ENCODE measurements at regions not wholly inside any gene's neighbourhood (a gene's known extent, or its start where the extent isn't known, plus 50 kb on each side); places are given as distances from the start of the nearest gene placed in this dataset.
A peak's percentile ranks its signal among the peaks of the same experiment; 100 is the strongest.

DNA sequence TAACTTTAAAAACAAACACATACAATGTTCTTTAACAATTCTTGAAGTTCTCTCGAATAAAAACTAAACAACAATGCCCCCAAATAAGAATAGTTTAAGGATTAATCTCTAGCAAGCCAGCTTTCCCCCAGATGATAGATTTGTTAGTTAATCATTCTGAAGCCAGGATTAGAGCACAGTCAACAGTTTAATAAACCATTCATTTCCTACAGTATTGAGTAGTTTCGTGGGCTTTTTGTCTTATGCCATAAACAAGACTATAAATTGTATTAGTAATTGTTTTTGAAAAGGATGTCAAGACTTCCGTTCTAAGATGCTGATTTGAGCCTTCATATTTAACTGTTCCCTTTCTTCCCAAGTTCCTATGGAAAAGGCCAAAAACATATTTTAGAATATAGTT is 136.6 kb downstream of the PIK3R1 start:
- DNase-seq (ENCODE audit: low read depth in 1 of 2, low spot score in 1 of 2), result no peak

- DNase-seq (ENCODE audit: low read depth in 1 of 2, low spot score in 1 of 2), result no peak
These were observed 138.0 kb downstream of the PIK3R1 start for GRCh38 chr5:68353605-68354004.

DNA sequence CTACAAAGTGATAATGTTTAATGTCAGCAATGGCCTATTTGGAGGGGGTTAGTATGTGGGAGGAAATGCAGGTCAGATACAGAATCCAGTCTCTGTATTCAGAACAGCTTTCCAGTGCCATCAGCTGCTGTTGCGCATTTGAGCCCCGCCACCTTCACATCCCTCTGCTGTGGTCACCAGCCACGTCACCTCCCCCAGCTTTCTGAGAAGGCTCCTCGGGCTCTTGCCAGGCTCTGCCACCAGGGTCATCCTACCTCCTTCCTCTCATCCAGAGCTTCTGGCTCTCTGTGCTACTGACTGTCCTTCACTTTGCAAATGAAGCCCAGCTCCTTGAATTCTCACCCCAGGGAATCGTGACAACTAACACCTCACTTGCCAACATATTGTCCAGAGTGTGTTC is 138.8 kb downstream of the PIK3R1 start:
- no peak for DNase-seq (ENCODE audit: low read depth in 1 of 2, low spot score in 1 of 2)

DNA sequence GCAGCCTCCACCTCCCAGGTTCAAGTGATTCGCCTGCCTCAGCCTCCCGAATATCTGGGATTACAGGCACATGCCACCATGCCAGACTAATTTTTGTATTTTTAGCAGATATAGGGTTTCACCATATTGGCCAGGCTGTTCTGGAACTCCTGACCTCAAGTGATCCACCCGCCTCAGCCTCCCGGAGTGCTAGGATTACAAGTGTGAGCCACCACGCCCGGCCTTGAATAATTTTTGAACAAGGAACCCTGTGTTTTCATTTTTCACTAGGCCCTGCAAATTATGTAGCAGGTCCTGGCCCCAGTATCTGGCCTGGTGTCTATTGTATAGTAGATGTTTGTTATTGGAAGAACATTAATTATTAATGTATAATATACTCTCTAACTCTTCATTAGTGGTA is 140.7 kb downstream of the PIK3R1 start:
- no peak for DNase-seq (ENCODE audit: low read depth in 1 of 2, low spot score in 1 of 2)

DNA sequence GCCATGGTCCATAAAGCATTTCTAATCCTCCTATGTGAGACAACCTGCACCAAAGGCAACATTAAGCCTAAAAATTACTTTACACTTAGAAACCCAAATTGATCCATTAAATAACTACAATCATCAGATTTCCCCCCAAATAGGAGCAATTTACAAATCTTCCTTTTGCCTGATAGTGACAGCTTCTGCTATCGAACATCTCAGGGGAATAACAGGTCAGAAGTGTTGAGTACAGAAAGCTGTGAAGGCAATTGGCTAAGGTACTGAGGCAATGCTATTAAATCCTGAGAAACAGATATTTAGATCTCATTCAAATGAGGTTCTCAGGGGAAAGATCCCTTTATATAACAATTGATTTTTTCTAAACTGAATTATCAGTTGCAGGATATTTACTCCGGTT is 141.1 kb downstream of the PIK3R1 start:
- DNase-seq (ENCODE audit: low read depth in 1 of 2, low spot score in 1 of 2), result no peak

- DNase-seq (ENCODE audit: low read depth in 1 of 2, low spot score in 1 of 2), result no peak
These were observed 144.1 kb downstream of the PIK3R1 start for GRCh38 chr5:68359699-68360098.

DNA sequence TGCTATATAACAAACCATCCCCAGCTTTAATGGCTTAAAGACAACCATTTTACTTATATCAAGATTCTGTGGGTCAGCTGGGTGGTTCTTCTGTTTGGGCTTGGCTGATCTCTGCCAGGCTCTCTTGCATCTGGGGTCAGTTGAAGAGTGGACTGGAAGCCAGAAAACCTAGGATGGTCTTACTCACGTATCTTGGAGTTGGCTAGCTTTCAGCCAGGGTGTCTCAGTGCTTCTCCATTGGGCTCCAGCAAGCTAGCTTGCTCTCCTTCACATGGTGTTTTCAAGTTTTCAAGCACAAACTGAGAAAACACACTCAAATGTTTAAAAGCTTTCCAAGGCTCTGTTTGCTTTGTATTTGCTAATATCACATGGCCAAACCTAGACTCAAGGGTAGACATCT is 146.8 kb downstream of the PIK3R1 start:
- DNase-seq (ENCODE audit: low read depth in 1 of 2, low spot score in 1 of 2), result no peak

GRCh38 chr5:68365889-68366288 is 150.3 kb downstream of the PIK3R1 start:
- DNase-seq (ENCODE audit: low read depth in 1 of 2, low spot score in 1 of 2), result no peak

DNA sequence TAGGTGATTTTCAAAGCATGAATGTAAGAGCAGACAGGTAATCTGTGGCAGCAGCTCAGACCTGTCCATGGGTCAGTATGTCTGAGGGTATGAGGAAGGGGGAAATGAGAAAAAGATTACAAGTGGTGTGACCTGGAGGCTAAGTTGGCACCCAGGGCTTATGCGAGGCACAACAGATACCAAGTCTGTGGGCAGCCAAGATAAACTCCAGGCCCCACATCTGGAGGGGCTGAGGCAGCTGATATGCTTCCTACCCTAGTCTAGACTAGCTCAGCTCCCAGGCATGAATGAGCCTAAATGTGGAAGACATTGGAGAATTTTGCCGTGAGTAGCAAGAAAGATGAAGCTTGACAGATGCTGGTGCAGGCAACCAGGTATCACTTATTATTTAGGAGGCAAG is 151.7 kb downstream of the PIK3R1 start:
- DNase-seq (ENCODE audit: low read depth in 1 of 2, low spot score in 1 of 2), result no peak

- no peak for DNase-seq (ENCODE audit: low read depth in 1 of 2, low spot score in 1 of 2)
These were observed 152.2 kb downstream of the PIK3R1 start for GRCh38 chr5:68367717-68368116.

- DNase-seq (ENCODE audit: low read depth in 1 of 2, low spot score in 1 of 2), result no peak
These were observed 152.9 kb downstream of the PIK3R1 start for GRCh38 chr5:68368311-68369022.

DNA sequence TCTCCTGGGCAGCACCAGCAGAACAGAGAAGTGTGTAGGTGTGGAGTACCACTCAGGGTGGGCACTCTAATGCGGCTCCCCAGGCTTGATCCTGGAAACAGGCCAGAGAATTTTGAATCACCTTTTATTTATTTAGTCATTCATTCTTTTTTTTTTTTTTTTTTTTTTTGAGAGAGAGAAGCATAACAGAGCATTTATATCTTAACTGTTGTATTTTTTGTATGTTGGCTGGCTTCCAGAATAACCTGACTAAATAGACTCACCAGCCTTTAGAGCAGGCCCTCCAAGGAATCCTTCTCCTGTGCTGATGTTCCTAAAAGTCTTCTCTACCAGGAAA is 153.4 kb downstream of the PIK3R1 start:
- no peak for DNase-seq (ENCODE audit: low read depth in 1 of 2, low spot score in 1 of 2)

GRCh38 chr5:68369457-68370125 is 154.0 kb downstream of the PIK3R1 start:
- DNase-seq (ENCODE audit: low read depth in 1 of 2, low spot score in 1 of 2), result peak in 1 of 2 donors; percentile 36

DNA sequence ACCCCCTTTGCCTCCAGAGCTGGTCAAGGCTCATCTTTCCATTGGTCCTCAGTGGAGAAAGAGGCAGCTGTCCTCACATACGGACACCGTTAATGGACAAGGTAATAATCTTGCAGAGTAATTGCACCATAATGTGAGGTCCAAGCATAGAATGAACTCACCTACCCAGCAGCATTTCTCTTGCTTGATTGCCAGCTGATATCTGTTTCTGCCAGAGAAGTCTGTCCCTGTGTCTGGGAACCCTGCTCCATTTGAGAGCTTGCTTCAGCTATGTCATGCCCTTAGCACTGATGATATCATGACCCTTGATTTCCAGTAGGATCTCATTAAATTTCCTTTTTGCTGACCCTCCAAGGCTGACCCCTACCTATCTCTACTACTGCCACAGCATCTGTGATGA is 154.6 kb downstream of the PIK3R1 start:
- DNase-seq (ENCODE audit: low read depth in 1 of 2, low spot score in 1 of 2), result no peak

- DNase-seq (ENCODE audit: low read depth in 1 of 2, low spot score in 1 of 2), result no peak
These were observed 156.1 kb downstream of the PIK3R1 start for GRCh38 chr5:68371607-68372006.

DNA sequence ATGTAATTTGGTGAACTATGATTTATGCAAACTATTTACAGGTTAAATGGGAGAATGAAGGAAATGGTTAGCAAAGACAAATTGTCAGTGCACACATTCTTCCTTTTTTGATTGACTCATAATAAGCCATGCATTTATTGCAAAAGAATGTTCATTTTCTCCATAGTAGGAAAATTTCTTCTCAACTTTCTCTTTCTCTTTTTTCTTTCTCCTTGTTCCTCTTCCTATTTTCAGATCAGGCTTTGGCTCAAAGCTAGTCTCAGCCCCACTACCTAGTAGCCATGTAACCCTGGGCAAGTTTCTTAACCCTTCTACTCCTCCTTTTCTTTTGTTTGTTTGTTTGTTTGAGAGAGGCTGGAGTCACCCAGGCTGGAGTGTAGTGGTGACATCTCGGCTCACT is 156.6 kb downstream of the PIK3R1 start:
- no peak for DNase-seq (ENCODE audit: low read depth in 1 of 2, low spot score in 1 of 2)

- DNase-seq (ENCODE audit: low read depth in 1 of 2, low spot score in 1 of 2), result no peak
These were observed 157.5 kb downstream of the PIK3R1 start for GRCh38 chr5:68373050-68373449.

- DNase-seq (ENCODE audit: low read depth in 1 of 2, low spot score in 1 of 2), result no peak
These were observed 159.4 kb downstream of the PIK3R1 start for GRCh38 chr5:68374796-68375518.

DNA sequence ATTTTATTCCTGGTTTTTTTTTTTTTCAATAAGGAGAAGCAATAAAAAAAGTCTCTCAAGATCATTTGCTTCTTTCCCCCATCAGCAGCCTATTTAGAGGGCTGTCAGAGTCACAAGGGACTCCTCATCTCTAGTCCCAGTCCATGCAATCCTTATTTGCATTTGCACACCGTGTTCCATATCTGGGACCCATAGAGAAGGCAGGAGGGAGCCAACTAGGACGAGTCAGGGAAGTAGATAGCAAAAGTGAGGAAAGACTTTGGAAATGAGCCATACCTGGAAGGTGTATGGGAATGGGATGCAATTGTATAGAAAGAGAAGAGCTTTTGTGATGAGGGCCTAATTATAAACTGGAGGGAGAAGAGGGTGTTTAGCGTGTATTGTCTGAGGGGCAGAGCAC is 160.0 kb downstream of the PIK3R1 start:
- DNase-seq (ENCODE audit: low read depth in 1 of 2, low spot score in 1 of 2), result no peak

GRCh38 chr5:68376935-68377334 is 161.4 kb downstream of the PIK3R1 start:
- DNase-seq (ENCODE audit: low read depth in 1 of 2, low spot score in 1 of 2), result no peak

DNA sequence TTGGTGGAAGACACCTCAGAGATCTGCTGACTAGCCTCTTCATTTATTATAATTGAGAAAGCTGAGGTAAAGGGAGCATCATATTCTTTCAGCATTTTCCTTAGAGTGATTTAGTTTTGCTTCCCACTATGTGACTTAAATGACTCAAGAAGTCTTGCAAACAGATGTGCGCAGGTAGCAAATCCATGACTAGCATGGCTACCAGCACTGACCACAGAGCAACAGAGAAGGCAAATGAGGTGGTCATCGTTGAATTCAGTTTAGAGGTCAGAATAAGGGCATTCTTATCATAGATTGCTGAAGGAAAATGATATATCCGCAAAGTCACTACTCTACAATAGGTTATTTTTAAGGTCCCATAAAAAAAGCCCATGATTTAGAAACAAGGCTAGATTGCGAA is 162.2 kb downstream of the PIK3R1 start:
- no peak for DNase-seq (ENCODE audit: low read depth in 1 of 2, low spot score in 1 of 2)

DNA sequence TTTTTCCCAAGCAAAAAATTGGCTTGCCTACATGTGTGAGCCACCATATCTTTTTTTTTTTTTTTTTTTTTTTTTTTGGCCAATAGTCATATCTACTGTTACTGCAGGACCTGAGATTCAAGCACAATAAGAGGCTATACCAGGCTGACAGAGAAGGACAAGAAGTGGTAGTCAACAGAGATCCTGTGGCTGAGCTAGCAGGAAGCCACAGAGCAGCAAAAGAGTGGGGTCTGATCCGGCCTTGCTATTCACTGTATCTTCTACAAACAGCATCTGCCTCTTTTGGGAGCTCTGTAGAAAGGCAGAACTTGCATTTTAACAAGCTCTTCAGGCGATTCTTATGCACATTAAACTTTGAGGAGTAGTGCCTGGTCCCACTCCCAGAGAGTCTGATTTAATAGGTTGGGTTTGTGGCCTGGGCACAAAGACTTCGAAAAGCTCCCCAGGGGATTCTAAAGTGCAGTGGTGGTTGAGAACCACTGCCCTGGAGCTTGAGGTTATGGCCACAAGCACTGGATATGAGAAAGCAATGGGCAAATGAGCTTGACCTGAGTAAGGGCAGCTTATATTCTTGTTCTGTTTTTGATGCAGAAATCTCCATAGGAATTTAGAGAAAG is 162.8 kb downstream of the PIK3R1 start:
- no peak for DNase-seq (ENCODE audit: low read depth in 1 of 2, low spot score in 1 of 2)
